ENCODE measurements at regions not wholly inside any gene's neighbourhood (a gene's known extent, or its start where the extent isn't known, plus 50 kb on each side); places are given as distances from the start of the nearest gene placed in this dataset.

GRCh38 chr20:11976966-11977365 is 59.3 kb downstream of the BTBD3 start:
- Histone ChIP-seq H3K27ac (ENCODE audit: insufficient read depth, low read length, poor library complexity, severe bottlenecking) (no peak overlapping the region), H3K4me1 (ENCODE audit: control insufficient read depth, insufficient read depth, low read length, poor library complexity, severe bottlenecking) (no peaks in the 10 kb centered on the region), H3K9me3 (ENCODE audit: control insufficient read depth in 2 of 2, low read length in 2 of 2) (peaks cover 2 to 4% of the 10 kb centered on the region in 2 experiments), H3K27me3 (ENCODE audit: control insufficient read depth, insufficient read depth, low read length) (no peaks in the 10 kb centered on the region), H3K4me3 (ENCODE audit: low read depth, low read length) (no peak overlapping the region), H3K36me3 (ENCODE audit: control insufficient read depth, insufficient read depth, low read length) (no peaks in the 10 kb centered on the region)
- Mint-ChIP-seq H3K27ac (no peak overlapping the region), H3K36me3 (no peaks in the 10 kb centered on the region), H3K9me3 (peaks cover 0 to 12% (median 2%) of the 10 kb centered on the region in 7 donors), H3K4me1 (no peaks in the 10 kb centered on the region), H3K27me3 (no peaks in the 10 kb centered on the region), H3K4me3 (no peak overlapping the region)
- no peak for DNase-seq
- no peak for ATAC-seq (ENCODE audit: low read depth in 2 of 2)

- H3K27ac Mint-ChIP-seq: no peak overlapping the region
- no peak overlapping the region for H3K4me3 ChIP-seq (ENCODE audit: low read depth, low read length)
- no peaks in the 10 kb centered on the region for H3K27me3 ChIP-seq (ENCODE audit: control insufficient read depth, insufficient read depth, low read length)
- H3K27ac ChIP-seq (ENCODE audit: insufficient read depth, low read length, poor library complexity, severe bottlenecking): no peak overlapping the region
- ATAC-seq (ENCODE audit: low read depth in 2 of 2): no peak
- peaks cover 2 to 4% of the 10 kb centered on the region in 2 experiments for H3K9me3 ChIP-seq (ENCODE audit: control insufficient read depth in 2 of 2, low read length in 2 of 2)
- no peaks in the 10 kb centered on the region for H3K36me3 Mint-ChIP-seq
- peaks cover 0 to 10% (median 0%) of the 10 kb centered on the region in 7 donors for H3K9me3 Mint-ChIP-seq
- no peaks in the 10 kb centered on the region for H3K36me3 ChIP-seq (ENCODE audit: control insufficient read depth, insufficient read depth, low read length)
- no peak overlapping the region for H3K4me3 Mint-ChIP-seq
- H3K27me3 Mint-ChIP-seq: no peaks in the 10 kb centered on the region
- H3K4me1 Mint-ChIP-seq: no peaks in the 10 kb centered on the region
- no peak for DNase-seq
- H3K4me1 ChIP-seq (ENCODE audit: control insufficient read depth, insufficient read depth, low read length, poor library complexity, severe bottlenecking): no peaks in the 10 kb centered on the region
Observed at GRCh38 chr20:11978496-11978895, 60.8 kb downstream of the BTBD3 start.

GRCh38 chr20:11979306-11979990 is 61.8 kb downstream of the BTBD3 start:
- Histone ChIP-seq H3K9me3 (ENCODE audit: control insufficient read depth in 2 of 2, low read length in 2 of 2) (peaks cover 3 to 4% of the 10 kb centered on the region in 2 experiments), H3K27me3 (ENCODE audit: control insufficient read depth, insufficient read depth, low read length) (no peaks in the 10 kb centered on the region), H3K27ac (ENCODE audit: insufficient read depth, low read length, poor library complexity, severe bottlenecking) (no peak overlapping the region), H3K36me3 (ENCODE audit: control insufficient read depth, insufficient read depth, low read length) (no peaks in the 10 kb centered on the region), H3K4me3 (ENCODE audit: low read depth, low read length) (no peak overlapping the region), H3K4me1 (ENCODE audit: control insufficient read depth, insufficient read depth, low read length, poor library complexity, severe bottlenecking) (no peaks in the 10 kb centered on the region)
- Mint-ChIP-seq H3K4me1 (no peaks in the 10 kb centered on the region), H3K27me3 (no peaks in the 10 kb centered on the region), H3K27ac (no peak overlapping the region), H3K4me3 (no peak overlapping the region), H3K9me3 (peaks cover 0 to 11% (median 0%) of the 10 kb centered on the region in 7 donors), H3K36me3 (no peaks in the 10 kb centered on the region)
- DNase-seq: no peak
- ATAC-seq (ENCODE audit: low read depth in 2 of 2): no peak

GRCh38 chr20:11980263-11980662 is 62.6 kb downstream of the BTBD3 start:
- H3K4me1 ChIP-seq (ENCODE audit: control insufficient read depth, insufficient read depth, low read length, poor library complexity, severe bottlenecking): no peaks in the 10 kb centered on the region
- no peaks in the 10 kb centered on the region for H3K4me1 Mint-ChIP-seq

GRCh38 chr20:11981366-11981947 is 63.8 kb downstream of the BTBD3 start:
- no peaks in the 10 kb centered on the region for H3K4me1 ChIP-seq (ENCODE audit: control insufficient read depth, insufficient read depth, low read length, poor library complexity, severe bottlenecking)
- H3K36me3 Mint-ChIP-seq: no peaks in the 10 kb centered on the region
- no peaks in the 10 kb centered on the region for H3K36me3 ChIP-seq (ENCODE audit: control insufficient read depth, insufficient read depth, low read length)
- H3K27me3 Mint-ChIP-seq: no peaks in the 10 kb centered on the region
- no peak overlapping the region for H3K27ac ChIP-seq (ENCODE audit: insufficient read depth, low read length, poor library complexity, severe bottlenecking)
- H3K4me3 Mint-ChIP-seq: no peak overlapping the region
- H3K27ac Mint-ChIP-seq: no peak overlapping the region
- H3K27me3 ChIP-seq (ENCODE audit: control insufficient read depth, insufficient read depth, low read length): no peaks in the 10 kb centered on the region
- no peak for DNase-seq
- H3K9me3 ChIP-seq (ENCODE audit: control insufficient read depth in 2 of 2, low read length in 2 of 2): peaks cover under 1 to 4% of the 10 kb centered on the region in 2 experiments
- peaks cover 0 to 14% (median 7%) of the 10 kb centered on the region in 7 donors for H3K9me3 Mint-ChIP-seq
- H3K4me3 ChIP-seq (ENCODE audit: low read depth, low read length): no peak overlapping the region
- ATAC-seq (ENCODE audit: low read depth in 2 of 2): no peak
- no peaks in the 10 kb centered on the region for H3K4me1 Mint-ChIP-seq

More at GRCh38 chr20:11980263-11980662, 62.6 kb downstream of the BTBD3 start:
- H3K27ac ChIP-seq (ENCODE audit: insufficient read depth, low read length, poor library complexity, severe bottlenecking): no peak overlapping the region
- Mint-ChIP-seq H3K27me3 (no peaks in the 10 kb centered on the region), H3K27ac (no peak overlapping the region), H3K36me3 (no peaks in the 10 kb centered on the region), H3K4me3 (no peak overlapping the region), H3K9me3 (peaks cover 0 to 12% (median 0%) of the 10 kb centered on the region in 7 donors)
- DNase-seq (no peak), ATAC-seq (ENCODE audit: low read depth in 2 of 2) (no peak)
- H3K27me3 ChIP-seq (ENCODE audit: control insufficient read depth, insufficient read depth, low read length): no peaks in the 10 kb centered on the region
- H3K9me3 ChIP-seq (ENCODE audit: control insufficient read depth in 2 of 2, low read length in 2 of 2): peaks cover 4% of the 10 kb centered on the region in 2 experiments
- no peak overlapping the region for H3K4me3 ChIP-seq (ENCODE audit: low read depth, low read length)
- no peaks in the 10 kb centered on the region for H3K36me3 ChIP-seq (ENCODE audit: control insufficient read depth, insufficient read depth, low read length)

- Histone ChIP-seq H3K36me3 (ENCODE audit: control insufficient read depth, insufficient read depth, low read length) (no peaks in the 10 kb centered on the region), H3K4me1 (ENCODE audit: control insufficient read depth, insufficient read depth, low read length, poor library complexity, severe bottlenecking) (no peaks in the 10 kb centered on the region), H3K9me3 (ENCODE audit: control insufficient read depth in 2 of 2, low read length in 2 of 2) (peaks cover 0 to 4% of the 10 kb centered on the region in 2 experiments), H3K4me3 (ENCODE audit: low read depth, low read length) (no peak overlapping the region), H3K27ac (ENCODE audit: insufficient read depth, low read length, poor library complexity, severe bottlenecking) (no peak overlapping the region), H3K27me3 (ENCODE audit: control insufficient read depth, insufficient read depth, low read length) (no peaks in the 10 kb centered on the region)
- Mint-ChIP-seq H3K36me3 (no peaks in the 10 kb centered on the region), H3K27ac (no peak overlapping the region), H3K9me3 (peaks cover 0 to 16% (median 7%) of the 10 kb centered on the region in 7 donors), H3K4me3 (no peak overlapping the region), H3K4me1 (no peaks in the 10 kb centered on the region), H3K27me3 (no peaks in the 10 kb centered on the region)
- DNase-seq (no peak), ATAC-seq (ENCODE audit: low read depth in 2 of 2) (no peak)
Observed at GRCh38 chr20:11982289-11982954, 64.7 kb downstream of the BTBD3 start.

GRCh38 chr20:11982955-11983470 is 65.3 kb downstream of the BTBD3 start:
- Mint-ChIP-seq H3K4me1 (no peaks in the 10 kb centered on the region), H3K4me3 (no peak overlapping the region), H3K27me3 (no peaks in the 10 kb centered on the region), H3K36me3 (no peaks in the 10 kb centered on the region), H3K9me3 (peaks cover 0 to 17% (median 9%) of the 10 kb centered on the region in 7 donors), H3K27ac (no peak overlapping the region)
- H3K4me1 ChIP-seq (ENCODE audit: control insufficient read depth, insufficient read depth, low read length, poor library complexity, severe bottlenecking): no peaks in the 10 kb centered on the region
- no peak overlapping the region for H3K4me3 ChIP-seq (ENCODE audit: low read depth, low read length)
- H3K27me3 ChIP-seq (ENCODE audit: control insufficient read depth, insufficient read depth, low read length): no peaks in the 10 kb centered on the region
- DNase-seq: no peak
- no peak overlapping the region for H3K27ac ChIP-seq (ENCODE audit: insufficient read depth, low read length, poor library complexity, severe bottlenecking)
- no peaks in the 10 kb centered on the region for H3K36me3 ChIP-seq (ENCODE audit: control insufficient read depth, insufficient read depth, low read length)
- no peak for ATAC-seq (ENCODE audit: low read depth in 2 of 2)
- H3K9me3 ChIP-seq (ENCODE audit: control insufficient read depth in 2 of 2, low read length in 2 of 2): peaks cover 0 to 4% of the 10 kb centered on the region in 2 experiments
